ENCODE measurements at regions not wholly inside any gene's neighbourhood (a gene's known extent, or its start where the extent isn't known, plus 50 kb on each side); places are given as distances from the start of the nearest gene placed in this dataset.
"Not testable (repeated sequence)": the region's sequence is repeated elsewhere in the genome, so short reads cannot be mapped to it uniquely, and the experiment has no call there.

- H4K20me1 ChIP-seq (ENCODE audit: insufficient read depth, poor library complexity, severe bottlenecking); H3K27ac ChIP-seq; H3K4me2 ChIP-seq; H3K79me2 ChIP-seq; H3K4me1 ChIP-seq (ENCODE audit: insufficient read depth); H3K27me3 ChIP-seq; H3K4me3 ChIP-seq; H3K9me2 ChIP-seq (replicated peaks; ENCODE audit: insufficient read depth); H3K9me3 ChIP-seq (ENCODE audit: low read depth); H3K36me3 ChIP-seq (replicated peaks; ENCODE audit: insufficient read depth, low read depth); H2AFZ ChIP-seq: not testable (repeated sequence)
- DNase-seq (ENCODE audit: low spot score), result peak; percentile 10
- WGBS (ENCODE audit: low lambda C conversion rate, missing lambda C conversion rate), result 53% methylated on average over 6 of the region's 6 CpGs
These were observed 118.1 kb upstream of the OR4F16 start for GRCh38 chr1:804378-805115.

GRCh38 chr1:805310-805709, 118.4 kb upstream of the SAMD11 start:
- WGBS (ENCODE audit: low lambda C conversion rate, missing lambda C conversion rate), result 94% methylated on average over 5 of the region's 5 CpGs
- H2AFZ ChIP-seq; H3K4me3 ChIP-seq; H3K27ac ChIP-seq; H3K4me2 ChIP-seq; H4K20me1 ChIP-seq (ENCODE audit: insufficient read depth, poor library complexity, severe bottlenecking); H3K9me2 ChIP-seq (replicated peaks; ENCODE audit: insufficient read depth); H3K9me3 ChIP-seq (ENCODE audit: low read depth); H3K79me2 ChIP-seq; DNase-seq (ENCODE audit: low spot score); H3K4me1 ChIP-seq (ENCODE audit: insufficient read depth); H3K36me3 ChIP-seq (replicated peaks; ENCODE audit: insufficient read depth, low read depth); H3K27me3 ChIP-seq: not testable (repeated sequence)

- WGBS (ENCODE audit: low lambda C conversion rate, missing lambda C conversion rate), result no CpG with 5 or more reads among the region's 3 CpGs
- not testable (repeated sequence) for H3K9me2 ChIP-seq (replicated peaks; ENCODE audit: insufficient read depth); H3K9me3 ChIP-seq (ENCODE audit: low read depth); H3K27me3 ChIP-seq; H3K36me3 ChIP-seq (replicated peaks; ENCODE audit: insufficient read depth, low read depth); H2AFZ ChIP-seq; H3K27ac ChIP-seq; H3K4me1 ChIP-seq (ENCODE audit: insufficient read depth); H4K20me1 ChIP-seq (ENCODE audit: insufficient read depth, poor library complexity, severe bottlenecking); H3K4me2 ChIP-seq; H3K4me3 ChIP-seq; H3K79me2 ChIP-seq; DNase-seq (ENCODE audit: low spot score)
These were observed 116.7 kb upstream of the SAMD11 start for GRCh38 chr1:807066-807465.

GRCh38 chr1:807699-808390, 115.9 kb upstream of the SAMD11 start:
- H4K20me1 ChIP-seq (ENCODE audit: insufficient read depth, poor library complexity, severe bottlenecking); DNase-seq (ENCODE audit: low spot score); H3K4me2 ChIP-seq; H3K79me2 ChIP-seq; H3K4me1 ChIP-seq (ENCODE audit: insufficient read depth); H3K27me3 ChIP-seq; H3K9me2 ChIP-seq (replicated peaks; ENCODE audit: insufficient read depth); H2AFZ ChIP-seq; H3K27ac ChIP-seq; H3K4me3 ChIP-seq; H3K36me3 ChIP-seq (replicated peaks; ENCODE audit: insufficient read depth, low read depth); H3K9me3 ChIP-seq (ENCODE audit: low read depth): not testable (repeated sequence)
- 69% methylated on average over 4 of the region's 4 CpGs for WGBS (ENCODE audit: low lambda C conversion rate, missing lambda C conversion rate)

- H3K4me1 ChIP-seq (ENCODE audit: insufficient read depth); H3K4me3 ChIP-seq; H3K9me2 ChIP-seq (replicated peaks; ENCODE audit: insufficient read depth); H2AFZ ChIP-seq; H3K9me3 ChIP-seq (ENCODE audit: low read depth); H3K36me3 ChIP-seq (replicated peaks; ENCODE audit: insufficient read depth, low read depth); DNase-seq (ENCODE audit: low spot score); H4K20me1 ChIP-seq (ENCODE audit: insufficient read depth, poor library complexity, severe bottlenecking); H3K27ac ChIP-seq; H3K27me3 ChIP-seq; H3K79me2 ChIP-seq: not testable (repeated sequence)
- peak overlapping the region; percentile 25 for H3K4me2 ChIP-seq
- 56% methylated on average over 2 of the region's 2 CpGs for WGBS (ENCODE audit: low lambda C conversion rate, missing lambda C conversion rate)
These were observed 112.8 kb upstream of the SAMD11 start for GRCh38 chr1:810949-811348.

- WGBS (ENCODE audit: low lambda C conversion rate, missing lambda C conversion rate), result 87% methylated on average over 5 of the region's 5 CpGs
- H3K9me3 ChIP-seq (ENCODE audit: low read depth); H3K36me3 ChIP-seq (replicated peaks; ENCODE audit: insufficient read depth, low read depth); H3K79me2 ChIP-seq; H3K27ac ChIP-seq; H3K9me2 ChIP-seq (replicated peaks; ENCODE audit: insufficient read depth); H3K4me1 ChIP-seq (ENCODE audit: insufficient read depth); H4K20me1 ChIP-seq (ENCODE audit: insufficient read depth, poor library complexity, severe bottlenecking); H3K4me3 ChIP-seq; H3K27me3 ChIP-seq; H3K4me2 ChIP-seq; DNase-seq (ENCODE audit: low spot score); H2AFZ ChIP-seq: not testable (repeated sequence)
These were observed 111.1 kb upstream of the SAMD11 start for GRCh38 chr1:812535-813127.

- not testable (repeated sequence) for H3K9me2 ChIP-seq (replicated peaks; ENCODE audit: insufficient read depth); H3K27ac ChIP-seq; H3K27me3 ChIP-seq; H3K4me3 ChIP-seq; H3K4me1 ChIP-seq (ENCODE audit: insufficient read depth); H3K36me3 ChIP-seq (replicated peaks; ENCODE audit: insufficient read depth, low read depth); H4K20me1 ChIP-seq (ENCODE audit: insufficient read depth, poor library complexity, severe bottlenecking); DNase-seq (ENCODE audit: low spot score); H3K9me3 ChIP-seq (ENCODE audit: low read depth); H3K79me2 ChIP-seq; H2AFZ ChIP-seq; H3K4me2 ChIP-seq
- WGBS (ENCODE audit: low lambda C conversion rate, missing lambda C conversion rate), result 95% methylated on average over 3 of the region's 7 CpGs
These were observed 109.2 kb upstream of the SAMD11 start for GRCh38 chr1:814543-814942.

- WGBS (ENCODE audit: low lambda C conversion rate, missing lambda C conversion rate), result 80% methylated on average over 4 of the region's 4 CpGs
- H3K4me1 ChIP-seq (ENCODE audit: insufficient read depth); DNase-seq (ENCODE audit: low spot score); H2AFZ ChIP-seq; H3K36me3 ChIP-seq (replicated peaks; ENCODE audit: insufficient read depth, low read depth); H4K20me1 ChIP-seq (ENCODE audit: insufficient read depth, poor library complexity, severe bottlenecking); H3K9me3 ChIP-seq (ENCODE audit: low read depth); H3K79me2 ChIP-seq; H3K9me2 ChIP-seq (replicated peaks; ENCODE audit: insufficient read depth); H3K4me3 ChIP-seq; H3K27me3 ChIP-seq; H3K4me2 ChIP-seq; H3K27ac ChIP-seq: not testable (repeated sequence)
These were observed 108.4 kb upstream of the SAMD11 start for GRCh38 chr1:815147-815922.
